Vagina (tissue), 2 donors: ENCODE measurements at regions not wholly inside any gene's neighbourhood (a gene's known extent, or its start where the extent isn't known, plus 50 kb on each side); places are given as distances from the start of the nearest gene placed in this dataset.

Source experiments
- DNase-seq, 2 donors: peaks; one replicate each; pipeline ENCODE4 v3.0.0-alpha.2; 2017; ENCODE audit errors: extremely low spot score in 2 of 2
- H3K27ac ChIP-seq: fragments of 200-600 bp; sonication (generic); one replicate; pipeline ENCODE4 v1.5.1; 2019
- H3K27me3 ChIP-seq: fragments of 200-600 bp; sonication (generic); one replicate; pipeline ENCODE4 v1.5.1; 2019
- H3K36me3 ChIP-seq, 2 donors: fragments of 200-600 bp; sonication (generic); one replicate each; pipeline ENCODE4 v1.5.1; 2017 to 2019
- H3K4me1 ChIP-seq: fragments of 200-600 bp; sonication (generic); one replicate; pipeline ENCODE4 v1.5.1; 2019
- H3K4me3 ChIP-seq, 2 donors: fragments of 200-600 bp; sonication (generic); 1 replicate in 1 of 2; 2 replicates in 1 of 2; pipeline ENCODE4 v1.5.1; 2016 to 2019
- H3K9me3 ChIP-seq: fragments of 200-600 bp; sonication (generic); one replicate; pipeline ENCODE4 v1.5.1; 2019
- CTCF ChIP-seq, 3 experiments: fragments of 450-650 bp in 2 of 3; fragments of 200-600 bp in 1 of 3; sonication (generic) in 1 of 3; IDR thresholded peaks; one replicate each; pipeline ENCODE4 v1.5.1; 2017 to 2019; ENCODE audit warnings: antibody characterized with exemption in 3 of 3, mild to moderate bottlenecking in 2 of 3, moderate library complexity in 2 of 3
- POLR2A ChIP-seq, 2 donors: fragments of 450-650 bp; IDR thresholded peaks; one replicate each; pipeline ENCODE4 v1.6.1; 2017; ENCODE audit warnings: antibody characterized with exemption in 2 of 2, mild to moderate bottlenecking in 2 of 2, moderate library complexity in 2 of 2
- POLR2AphosphoS5 ChIP-seq, 2 donors: sonication (generic); formaldehyde crosslinking; IDR thresholded peaks; one replicate each; pipeline ENCODE4 v1.9.0; 2017; ENCODE audit warnings: antibody characterized with exemption in 2 of 2, mild to moderate bottlenecking in 2 of 2, low read depth in 1 of 2; ENCODE audit not compliant: insufficient read depth in 1 of 2
- intact Hi-C: fragments of 100-400 bp; cut with DNase I; formaldehyde crosslinking; loops from one replicate; pipeline ENCODE4 v1.15.1; 2023

- TF ChIP-seq POLR2A (IDR thresholded peaks at IDR 0.05) (no peak), CTCF (IDR thresholded peaks at IDR 0.05) (no peak), POLR2AphosphoS5 (IDR thresholded peaks at IDR 0.05; ENCODE audit: insufficient read depth in 1 of 2, low read depth in 1 of 2) (no peak)
These were observed 1212.9 kb downstream of the TYW1 start for GRCh38 chr7:68209486-68209885.

GRCh38 chr7:68213838-68214237 lies 1217.2 kb downstream of the TYW1 start:
- H3K27me3 ChIP-seq, result no peaks in the 10 kb centered on the region
- no peak overlapping the region for H3K27ac ChIP-seq
- no peak overlapping the region for H3K4me3 ChIP-seq
- no peak for TF ChIP-seq POLR2A (IDR thresholded peaks at IDR 0.05)
- no peak for TF ChIP-seq CTCF (IDR thresholded peaks at IDR 0.05)
- no peak for TF ChIP-seq POLR2AphosphoS5 (IDR thresholded peaks at IDR 0.05; ENCODE audit: insufficient read depth in 1 of 2, low read depth in 1 of 2)
- intact Hi-C loops, result no loop called here
- H3K4me1 ChIP-seq, result no peaks in the 10 kb centered on the region
- no peaks in the 10 kb centered on the region for H3K9me3 ChIP-seq
- H3K36me3 ChIP-seq, result no peaks in the 10 kb centered on the region
- DNase-seq, result no peak

More at GRCh38 chr7:68209486-68209885, 1212.9 kb downstream of the TYW1 start:
- H3K4me3 ChIP-seq, result no peak overlapping the region
- H3K9me3 ChIP-seq, result no peaks in the 10 kb centered on the region
- intact Hi-C loops, result no loop called here
- H3K36me3 ChIP-seq, result no peaks in the 10 kb centered on the region
- H3K27me3 ChIP-seq, result no peaks in the 10 kb centered on the region
- no peak overlapping the region for H3K27ac ChIP-seq
- no peaks in the 10 kb centered on the region for H3K4me1 ChIP-seq
- DNase-seq, result no peak

- TF ChIP-seq CTCF (IDR thresholded peaks at IDR 0.05) (no peak), POLR2AphosphoS5 (IDR thresholded peaks at IDR 0.05; ENCODE audit: insufficient read depth in 1 of 2, low read depth in 1 of 2) (no peak), POLR2A (IDR thresholded peaks at IDR 0.05) (no peak)
- Histone ChIP-seq H3K4me3 (no peak overlapping the region), H3K4me1 (no peaks in the 10 kb centered on the region), H3K27ac (no peak overlapping the region), H3K36me3 (no peaks in the 10 kb centered on the region), H3K9me3 (no peaks in the 10 kb centered on the region), H3K27me3 (no peaks in the 10 kb centered on the region)
- no peak for DNase-seq
- intact Hi-C loops, result no loop called here
These were observed 1219.4 kb downstream of the TYW1 start for GRCh38 chr7:68216051-68216450.

- H3K27me3 ChIP-seq, result no peaks in the 10 kb centered on the region
- H3K9me3 ChIP-seq, result no peaks in the 10 kb centered on the region
- no peak for DNase-seq
- H3K4me3 ChIP-seq, result no peak overlapping the region
- no peak overlapping the region for H3K27ac ChIP-seq
- intact Hi-C loops, result no loop called here
- H3K4me1 ChIP-seq, result no peaks in the 10 kb centered on the region
- no peaks in the 10 kb centered on the region for H3K36me3 ChIP-seq
- TF ChIP-seq POLR2AphosphoS5 (IDR thresholded peaks at IDR 0.05; ENCODE audit: insufficient read depth in 1 of 2, low read depth in 1 of 2) (no peak), POLR2A (IDR thresholded peaks at IDR 0.05) (no peak), CTCF (IDR thresholded peaks at IDR 0.05) (no peak)
These were observed 1220.8 kb downstream of the TYW1 start for GRCh38 chr7:68217426-68217825.

- no peaks in the 10 kb centered on the region for H3K36me3 ChIP-seq
- no peak overlapping the region for H3K27ac ChIP-seq
- H3K27me3 ChIP-seq, result no peaks in the 10 kb centered on the region
- TF ChIP-seq POLR2A (IDR thresholded peaks at IDR 0.05) (no peak), POLR2AphosphoS5 (IDR thresholded peaks at IDR 0.05; ENCODE audit: insufficient read depth in 1 of 2, low read depth in 1 of 2) (no peak), CTCF (IDR thresholded peaks at IDR 0.05) (no peak)
- intact Hi-C loops, result no loop called here
- no peaks in the 10 kb centered on the region for H3K9me3 ChIP-seq
- no peaks in the 10 kb centered on the region for H3K4me1 ChIP-seq
- DNase-seq, result no peak
- no peak overlapping the region for H3K4me3 ChIP-seq
These were observed 1221.8 kb downstream of the TYW1 start for GRCh38 chr7:68218461-68218860.
